Fibroblast of skin of left biceps (primary cell): ENCODE measurements at regions not wholly inside any gene's neighbourhood (a gene's known extent, or its start where the extent isn't known, plus 50 kb on each side); places are given as distances from the start of the nearest gene placed in this dataset.
"Not testable (repeated sequence)": the region's sequence is repeated elsewhere in the genome, so short reads cannot be mapped to it uniquely, and the experiment has no call there.

Experiments
- DNase-seq, 2 experiments: peaks; one replicate each; pipeline ENCODE4 v3.0.0-alpha.2; 2013; ENCODE audit warnings: low read depth in 2 of 2

- no peak for DNase-seq
Measured at GRCh38 chr10:38209332-38209731, 115.2 kb downstream of the ZNF37A start.

- DNase-seq = not testable (repeated sequence)
Measured at GRCh38 chr10:38209748-38210147, 115.6 kb downstream of the ZNF37A start.

- no peak for DNase-seq
Measured at GRCh38 chr10:38212460-38212859, 118.3 kb downstream of the ZNF37A start.

GRCh38 chr10:38226385-38226784 is 132.2 kb downstream of the ZNF37A start:
- no peak for DNase-seq

- no peak for DNase-seq
Measured at GRCh38 chr10:38228394-38228793, 134.3 kb downstream of the ZNF37A start.

GRCh38 chr10:38238479-38238878 is 144.3 kb downstream of the ZNF37A start:
- DNase-seq = not testable (repeated sequence)

GRCh38 chr10:38242061-38242649 is 148.0 kb downstream of the ZNF37A start:
- DNase-seq = not testable (repeated sequence)

- not testable (repeated sequence) for DNase-seq
Measured at GRCh38 chr10:38248113-38248512, 154.0 kb downstream of the ZNF37A start.

GRCh38 chr10:38252551-38252950 is 158.4 kb downstream of the ZNF37A start:
- DNase-seq = not testable (repeated sequence)

GRCh38 chr10:38267555-38267954 is 173.4 kb downstream of the ZNF37A start:
- DNase-seq = not testable (repeated sequence)

- not testable (repeated sequence) for DNase-seq
Measured at GRCh38 chr10:38271031-38271430, 176.9 kb downstream of the ZNF37A start.

- not testable (repeated sequence) for DNase-seq
Measured at GRCh38 chr10:38274879-38275278, 180.7 kb downstream of the ZNF37A start.

GRCh38 chr10:38292560-38292959 is 198.4 kb downstream of the ZNF37A start:
- DNase-seq = not testable (repeated sequence)

- not testable (repeated sequence) for DNase-seq
Measured at GRCh38 chr10:38310111-38310510, 216.0 kb downstream of the ZNF37A start.

- DNase-seq = not testable (repeated sequence)
Measured at GRCh38 chr10:38315090-38315805, 221.1 kb downstream of the ZNF37A start.

- DNase-seq = not testable (repeated sequence)
Measured at GRCh38 chr10:38321393-38321792, 227.3 kb downstream of the ZNF37A start.

- DNase-seq = not testable (repeated sequence)
Measured at GRCh38 chr10:38330306-38330705, 236.2 kb downstream of the ZNF37A start.

GRCh38 chr10:38331106-38331505 is 237.0 kb downstream of the ZNF37A start:
- not testable (repeated sequence) for DNase-seq

GRCh38 chr10:38333699-38334098 is 239.6 kb downstream of the ZNF37A start:
- DNase-seq = not testable (repeated sequence)

GRCh38 chr10:38350645-38351044 is 256.5 kb downstream of the ZNF37A start:
- DNase-seq = not testable (repeated sequence)

GRCh38 chr10:38354410-38354809 is 260.3 kb downstream of the ZNF37A start:
- not testable (repeated sequence) for DNase-seq

GRCh38 chr10:38355911-38356526 is 261.9 kb downstream of the ZNF37A start:
- DNase-seq = peak in 1 of 2 experiments; percentile 7

- not testable (repeated sequence) for DNase-seq
Measured at GRCh38 chr10:38356527-38356926, 262.4 kb downstream of the ZNF37A start.
